Esophagus (tissue), 2 donors: ENCODE measurements at regions not wholly inside any gene's neighbourhood (a gene's known extent, or its start where the extent isn't known, plus 50 kb on each side); places are given as distances from the start of the nearest gene placed in this dataset.
"Not testable (repeated sequence)": the region's sequence is repeated elsewhere in the genome, so short reads cannot be mapped to it uniquely, and the experiment has no call there.

ENCODE experiments used
- H3K27ac ChIP-seq, 2 donors: one replicate each; pipeline ENCODE4 v1.5.1; 2013; ENCODE audit warnings: low read depth in 2 of 2, mild to moderate bottlenecking in 2 of 2, inconsistent platforms in 1 of 2, low read length in 1 of 2, moderate library complexity in 1 of 2
- H3K27me3 ChIP-seq, 2 donors: one replicate each; pipeline ENCODE4 v1.6.1; 2013; ENCODE audit warnings: low read length in 2 of 2, control low read depth in 1 of 2, mild to moderate bottlenecking in 1 of 2; ENCODE audit not compliant: insufficient read depth in 2 of 2, control insufficient read depth in 1 of 2
- H3K36me3 ChIP-seq, 2 donors: one replicate each; pipeline ENCODE4 v1.6.1; 2013; ENCODE audit warnings: low read length in 1 of 2; ENCODE audit not compliant: control insufficient read depth in 2 of 2, insufficient read depth in 2 of 2
- H3K4me1 ChIP-seq, 2 donors: one replicate each; pipeline ENCODE4 v1.6.1; 2013; ENCODE audit warnings: low read length in 1 of 2; ENCODE audit not compliant: control insufficient read depth in 2 of 2, insufficient read depth in 2 of 2
- H3K4me3 ChIP-seq, 2 donors: one replicate each; pipeline ENCODE4 v1.5.1; 2013; ENCODE audit warnings: low read length in 2 of 2, mild to moderate bottlenecking in 2 of 2, low read depth in 1 of 2, moderate library complexity in 1 of 2
- H3K9me3 ChIP-seq, 2 donors: one replicate each; pipeline ENCODE4 v1.6.1; 2013; ENCODE audit warnings: mild to moderate bottlenecking in 2 of 2, low read depth in 1 of 2, low read length in 1 of 2, moderate library complexity in 1 of 2; ENCODE audit not compliant: control insufficient read depth in 2 of 2, insufficient read depth in 1 of 2
- WGBS, 2 donors: extraction: QIAGEN DNeasy Blood & Tissue Kit; methylation state at CpG; one replicate each; pipeline ENCODE4 v1.1.7; 2013; 5-methylcytosine and 5-hydroxymethylcytosine counted together
- donor health status: healthy with polysubstance abuse.
- donor health status: Bipolar disorder and iron deficiency.

GRCh38 chr1:120513099-120513498 lies 98.3 kb downstream of the NBPF8 start:
- H3K27ac ChIP-seq, H3K4me1 ChIP-seq, H3K9me3 ChIP-seq, H3K4me3 ChIP-seq, H3K27me3 ChIP-seq, H3K36me3 ChIP-seq: not testable (repeated sequence)
- no CpG with 5 or more reads among the region's 1 CpG for WGBS, 2 donors

- not testable (repeated sequence) for H3K36me3 ChIP-seq, H3K27ac ChIP-seq, H3K4me3 ChIP-seq, H3K9me3 ChIP-seq, H3K27me3 ChIP-seq, H3K4me1 ChIP-seq
- WGBS, 2 donors = no CpG with 5 or more reads among the region's 4 CpGs
Measured at GRCh38 chr1:120513531-120513930, 98.7 kb downstream of the NBPF8 start.

GRCh38 chr1:120519196-120519595 lies 104.4 kb downstream of the NBPF8 start:
- not testable (repeated sequence) for H3K36me3 ChIP-seq, H3K27me3 ChIP-seq, H3K9me3 ChIP-seq, H3K4me1 ChIP-seq, H3K4me3 ChIP-seq, H3K27ac ChIP-seq
- WGBS, 2 donors = 83 to 93% methylated on average over 1 of the region's 8 CpGs

GRCh38 chr1:120524416-120524815 lies 109.6 kb downstream of the NBPF8 start:
- 93 to 100% methylated on average over 2 of the region's 7 CpGs for WGBS, 2 donors

GRCh38 chr1:120525386-120525785 lies 110.6 kb downstream of the NBPF8 start:
- H3K27ac ChIP-seq = not testable (repeated sequence)

More at GRCh38 chr1:120524416-120524815, 109.6 kb downstream of the NBPF8 start:
- not testable (repeated sequence) for H3K9me3 ChIP-seq, H3K4me1 ChIP-seq, H3K36me3 ChIP-seq, H3K27me3 ChIP-seq, H3K4me3 ChIP-seq, H3K27ac ChIP-seq

GRCh38 chr1:120529475-120530089 lies 114.7 kb downstream of the NBPF8 start:
- 77 to 80% methylated on average over 5 of the region's 5 CpGs for WGBS, 2 donors
- H3K27me3 ChIP-seq, H3K9me3 ChIP-seq, H3K4me1 ChIP-seq, H3K36me3 ChIP-seq, H3K4me3 ChIP-seq, H3K27ac ChIP-seq: not testable (repeated sequence)

More at GRCh38 chr1:120525386-120525785, 110.6 kb downstream of the NBPF8 start:
- not testable (repeated sequence) for H3K9me3 ChIP-seq, H3K4me3 ChIP-seq, H3K4me1 ChIP-seq, H3K36me3 ChIP-seq, H3K27me3 ChIP-seq
- 74 to 82% methylated on average over 2 of the region's 3 CpGs for WGBS, 2 donors

GRCh38 chr1:120531455-120531854 lies 116.6 kb downstream of the NBPF8 start:
- H3K27me3 ChIP-seq, H3K9me3 ChIP-seq, H3K4me3 ChIP-seq, H3K27ac ChIP-seq, H3K36me3 ChIP-seq, H3K4me1 ChIP-seq: not testable (repeated sequence)
- 88 to 95% methylated on average over 1 of the region's 3 CpGs for WGBS, 2 donors

- not testable (repeated sequence) for H3K9me3 ChIP-seq, H3K36me3 ChIP-seq, H3K27me3 ChIP-seq, H3K4me1 ChIP-seq, H3K27ac ChIP-seq, H3K4me3 ChIP-seq
- WGBS, 2 donors = 29 to 45% methylated on average over 2 of the region's 2 CpGs
Measured at GRCh38 chr1:120534361-120535047, 119.7 kb downstream of the NBPF8 start.

GRCh38 chr1:120535052-120535451 lies 120.2 kb downstream of the NBPF8 start:
- not testable (repeated sequence) for H3K27me3 ChIP-seq, H3K4me3 ChIP-seq, H3K4me1 ChIP-seq, H3K36me3 ChIP-seq, H3K9me3 ChIP-seq, H3K27ac ChIP-seq
- WGBS, 2 donors = 82 to 83% methylated on average over 1 of the region's 1 CpG

- 92% methylated on average over 1 of the region's 5 CpGs for WGBS, 2 donors
- not testable (repeated sequence) for H3K4me1 ChIP-seq, H3K27ac ChIP-seq, H3K4me3 ChIP-seq, H3K36me3 ChIP-seq, H3K27me3 ChIP-seq, H3K9me3 ChIP-seq
Measured at GRCh38 chr1:120541394-120541793, 126.6 kb downstream of the NBPF8 start.
